IMR-90 (cell line): ENCODE measurements at regions not wholly inside any gene's neighbourhood (a gene's known extent, or its start where the extent isn't known, plus 50 kb on each side); places are given as distances from the start of the nearest gene placed in this dataset.

Source experiments
- ATAC-seq: fragments of 200-7000 bp; cut with Tn5 transposase; 2 replicates; pipeline ENCODE4 v1.9.1; 2020; ENCODE audit warnings: low read depth, mild to moderate bottlenecking, moderate library complexity
- BruUV-seq: library from RNA; stranded (reverse); fragments of 400-500 nt; replicated peaks from 2 replicates; lab custom pipeline; 2021; lab: Mats Ljungman, UMichigan
- CTCF ChIA-PET: fragments of 300-600 bp; formaldehyde crosslinking; extraction: SDS; loops from one replicate; lab custom pipeline; 2021; ENCODE audit warnings: antibody characterized with exemption; lab: Yijun Ruan, JAX
- POLR2A ChIA-PET: fragments of 300-600 bp; sonication (Branson Sonifier 250); formaldehyde crosslinking; loops from one replicate; lab custom pipeline; 2022; ENCODE audit warnings: antibody characterized with exemption; ENCODE audit not compliant: unreplicated experiment; lab: Charles Lee
- DNase-seq: peaks from one replicate; pipeline ENCODE4 v3.0.0; 2013
- H2AFZ ChIP-seq: replicated peaks from 2 replicates; pipeline ENCODE3; 2013; ENCODE audit warnings: low read length, mild to moderate bottlenecking; ENCODE audit not compliant: poor library complexity
- H2AK5ac ChIP-seq: 2 replicates; pipeline ENCODE4 v1.6.1; 2013; ENCODE audit warnings: low read depth, low read length, inconsistent platforms
- H2AK9ac ChIP-seq: replicated peaks from 2 replicates; pipeline ENCODE3; 2013; ENCODE audit warnings: mild to moderate bottlenecking, low read depth, low read length, moderate library complexity; ENCODE audit not compliant: poor library complexity
- H2BK120ac ChIP-seq: 2 replicates; pipeline ENCODE4 v1.6.1; 2013; ENCODE audit warnings: low read depth, low read length, inconsistent platforms
- H2BK15ac ChIP-seq: 3 replicates; pipeline ENCODE4 v1.6.1; 2013; ENCODE audit warnings: low read depth, low read length, inconsistent platforms
- H2BK20ac ChIP-seq: 2 replicates; pipeline ENCODE4 v1.6.1; 2013; ENCODE audit warnings: low read depth, mild to moderate bottlenecking, inconsistent platforms, low read length, moderate library complexity
- H2BK5ac ChIP-seq: 2 replicates; pipeline ENCODE4 v1.6.1; 2013; ENCODE audit warnings: mild to moderate bottlenecking, low read depth, low read length, inconsistent platforms; ENCODE audit not compliant: poor library complexity, severe bottlenecking
- H3K14ac ChIP-seq: replicated peaks from 2 replicates; pipeline ENCODE4 v1.6.1; 2013; ENCODE audit warnings: low read depth, low read length, inconsistent platforms
- H3K18ac ChIP-seq: 2 replicates; pipeline ENCODE4 v1.6.1; 2013; ENCODE audit warnings: low read depth, low read length, control low read depth
- H3K23ac ChIP-seq: 2 replicates; pipeline ENCODE4 v1.6.1; 2013; ENCODE audit warnings: low read depth, low read length, inconsistent platforms
- H3K27ac ChIP-seq: 2 replicates; pipeline ENCODE4 v1.5.1; 2013; ENCODE audit warnings: mild to moderate bottlenecking, control low read depth, low read length; ENCODE audit not compliant: insufficient read depth
- H3K27me3 ChIP-seq: 2 replicates; pipeline ENCODE4 v1.6.1; 2013; ENCODE audit warnings: low read length; ENCODE audit not compliant: control insufficient read depth, insufficient read depth
- H3K36me3 ChIP-seq: 2 replicates; pipeline ENCODE4 v1.6.1; 2013; ENCODE audit warnings: low read length, mixed read lengths; ENCODE audit not compliant: control insufficient read depth, insufficient read depth
- H3K4ac ChIP-seq: 2 replicates; pipeline ENCODE4 v1.6.1; 2013; ENCODE audit warnings: low read depth, low read length, inconsistent platforms
- H3K4me1 ChIP-seq: 2 replicates; pipeline ENCODE4 v1.6.1; 2013; ENCODE audit warnings: low read length, mixed read lengths; ENCODE audit not compliant: control insufficient read depth, insufficient read depth
- H3K4me2 ChIP-seq: 2 replicates; pipeline ENCODE4 v1.6.1; 2013; ENCODE audit warnings: low read depth, mild to moderate bottlenecking, control low read depth, low read length, moderate library complexity
- H3K4me3 ChIP-seq: 2 replicates; pipeline ENCODE4 v1.5.1; 2013; ENCODE audit warnings: low read depth, mild to moderate bottlenecking, control low read depth, low read length, moderate library complexity; ENCODE audit not compliant: insufficient read depth
- H3K56ac ChIP-seq: 2 replicates; pipeline ENCODE4 v1.6.1; 2013; ENCODE audit warnings: low read length, inconsistent platforms; ENCODE audit not compliant: insufficient read depth; ENCODE audit errors: extremely low read depth
- H3K79me1 ChIP-seq, 2 experiments: 2 replicates each; pipeline ENCODE4 v1.6.1; 2013; ENCODE audit warnings: low read length in 2 of 2, inconsistent platforms in 1 of 2, low read depth in 1 of 2
- H3K9ac ChIP-seq: 2 replicates; pipeline ENCODE4 v1.6.1; 2013; ENCODE audit warnings: low read depth, low read length, control low read depth
- H3K9me1 ChIP-seq: 2 replicates; pipeline ENCODE4 v1.6.1; 2013; ENCODE audit warnings: low read length, inconsistent platforms; ENCODE audit not compliant: insufficient read depth
- H3K9me3 ChIP-seq: 2 replicates; pipeline ENCODE4 v1.6.1; 2013; ENCODE audit warnings: low read length; ENCODE audit not compliant: control insufficient read depth, insufficient read depth
- H4K20me1 ChIP-seq: 2 replicates; pipeline ENCODE4 v1.6.1; 2013; ENCODE audit warnings: low read length, inconsistent platforms; ENCODE audit not compliant: insufficient read depth
- H4K5ac ChIP-seq: 2 replicates; pipeline ENCODE4 v1.6.1; 2013; ENCODE audit warnings: mild to moderate bottlenecking, low read depth, low read length, control low read depth
- H4K8ac ChIP-seq, 2 experiments: 2 replicates each; pipeline ENCODE4 v1.6.1; 2013; ENCODE audit warnings: low read depth in 2 of 2, low read length in 2 of 2, control low read depth in 1 of 2, inconsistent platforms in 1 of 2
- H4K91ac ChIP-seq: 2 replicates; pipeline ENCODE4 v1.6.1; 2013; ENCODE audit warnings: low read depth, low read length, inconsistent platforms; ENCODE audit not compliant: insufficient read depth
- BHLHE40 ChIP-seq: fragments of 150-350 bp; IDR thresholded peaks from 2 replicates; pipeline ENCODE4 v1.6.1; 2016; ENCODE audit warnings: mild to moderate bottlenecking, low read depth, low read length
- CEBPB ChIP-seq: IDR thresholded peaks from 2 replicates; pipeline ENCODE4 v1.6.1; 2012; ENCODE audit warnings: low read depth, low read length, improper control_type of control experiment
- CHD1 ChIP-seq: IDR thresholded peaks from 2 replicates; pipeline ENCODE4 v1.6.1; 2012; ENCODE audit warnings: low read depth, low read length, improper control_type of control experiment
- CTCF ChIP-seq: conservative IDR thresholded peaks from 2 replicates; pipeline ENCODE4 v1.5.1; 2012; ENCODE audit warnings: mild to moderate bottlenecking, low read depth, low read length, improper control_type of control experiment
- ELK1 ChIP-seq: fragments of 150-350 bp; IDR thresholded peaks from 2 replicates; pipeline ENCODE4 v1.6.1; 2016; ENCODE audit warnings: low read depth, mild to moderate bottlenecking, low read length, moderate library complexity, borderline replicate concordance
- FOS ChIP-seq: fragments of 150-350 bp; IDR thresholded peaks from 2 replicates; pipeline ENCODE4 v1.6.1; 2016; ENCODE audit warnings: low read depth, low read length
- MAFK ChIP-seq: IDR thresholded peaks from 2 replicates; pipeline ENCODE4 v1.6.1; 2012; ENCODE audit warnings: low read depth, low read length, improper control_type of control experiment
- MAZ ChIP-seq: IDR thresholded peaks from 2 replicates; pipeline ENCODE4 v1.6.1; 2012; ENCODE audit warnings: low read depth, mild to moderate bottlenecking, low read length, improper control_type of control experiment, moderate library complexity, borderline replicate concordance
- MXI1 ChIP-seq: IDR thresholded peaks from 2 replicates; pipeline ENCODE4 v1.6.1; 2012; ENCODE audit warnings: low read depth, mild to moderate bottlenecking, low read length, moderate library complexity, borderline replicate concordance
- NFE2L2 ChIP-seq: fragments of 150-350 bp; IDR thresholded peaks from 2 replicates; pipeline ENCODE4 v1.6.1; 2016; ENCODE audit warnings: low read depth, mild to moderate bottlenecking, low read length
- POLR2A ChIP-seq: IDR thresholded peaks from 2 replicates; pipeline ENCODE4 v1.6.1; 2012; ENCODE audit warnings: mild to moderate bottlenecking, low read depth, low read length
- RAD21 ChIP-seq: IDR thresholded peaks from 2 replicates; pipeline ENCODE4 v1.6.1; 2012; ENCODE audit warnings: low read length, improper control_type of control experiment
- RCOR1 ChIP-seq: IDR thresholded peaks from 2 replicates; pipeline ENCODE4 v1.6.1; 2012; ENCODE audit warnings: mild to moderate bottlenecking, low read length, improper control_type of control experiment; ENCODE audit not compliant: insufficient replicate concordance
- RFX5 ChIP-seq: IDR thresholded peaks from 2 replicates; pipeline ENCODE4 v1.8.0; 2012; ENCODE audit warnings: low read depth, mild to moderate bottlenecking, low read length, moderate library complexity
- SMC3 ChIP-seq: fragments of 150-350 bp; IDR thresholded peaks from 2 replicates; pipeline ENCODE4 v1.6.1; 2016; ENCODE audit warnings: low read depth, mild to moderate bottlenecking, antibody characterized with exemption, low read length, moderate library complexity
- USF2 ChIP-seq: fragments of 150-350 bp; IDR thresholded peaks from 2 replicates; pipeline ENCODE4 v1.6.1; 2017; ENCODE audit warnings: mild to moderate bottlenecking, antibody characterized with exemption, low read length, low read depth
- WGBS, 2 experiments: methylation state at CpG; one replicate each; pipeline versions ENCODE4 v1.1.5 to v1.1.7; 2013; ENCODE audit warnings: missing lambda C conversion rate in 2 of 2; ENCODE audit not compliant: insufficient read length in 1 of 2; ENCODE audit errors: extremely low coverage in 2 of 2; 5-methylcytosine and 5-hydroxymethylcytosine counted together
- dilution Hi-C: fragments of 300-500 bp; cut with HindIII; formaldehyde crosslinking; loops from one replicate; pipeline ENCODE4 v1.14.3; 2018; ENCODE audit warnings: low sequenced_read_pairs; ENCODE audit not compliant: unreplicated experiment
- in situ Hi-C: fragments of 300-500 bp; cut with MboI; formaldehyde crosslinking; loops from 3 replicates; pipeline ENCODE4 v1.14.3; 2019; ENCODE audit warnings: low sequenced_read_pairs, inconsistent platforms, mixed read lengths
- intact Hi-C: fragments of 100-400 bp; cut with micrococcal nuclease; formaldehyde crosslinking; loops from 2 replicates; pipeline ENCODE4 v1.10.0; 2022

- H3K79me1 ChIP-seq = no peaks in the 10 kb centered on the region
- H3K4me3 ChIP-seq = no peak overlapping the region
- no peaks in the 10 kb centered on the region for H3K4me1 ChIP-seq
- H3K27ac ChIP-seq = no peak overlapping the region
- no peaks in the 10 kb centered on the region for H3K9me1 ChIP-seq
- no peak overlapping the region for H3K56ac ChIP-seq
- no peak overlapping the region for H2BK20ac ChIP-seq
- H2BK15ac ChIP-seq = no peak overlapping the region
- WGBS, 2 experiments = no CpG with 5 or more reads among the region's 1 CpG
- ChIA-PET CTCF (no interaction called here), POLR2A (no interaction called here)
- H2BK5ac ChIP-seq = no peak overlapping the region
- H2BK120ac ChIP-seq = no peak overlapping the region
- H3K36me3 ChIP-seq = no peaks in the 10 kb centered on the region
- H3K18ac ChIP-seq = no peak overlapping the region
- no peak overlapping the region for H3K14ac ChIP-seq
- no peak overlapping the region for H2AK9ac ChIP-seq
- in situ Hi-C loops (no loop called here), intact Hi-C loops (no loop called here), dilution Hi-C loops (no loop called here)
- no peak overlapping the region for H2AFZ ChIP-seq
- no peak for TF ChIP-seq RCOR1
- TF ChIP-seq NFE2L2 = no peak
- TF ChIP-seq SMC3 = no peak
- TF ChIP-seq FOS = no peak
- no peak for TF ChIP-seq USF2
- TF ChIP-seq POLR2A = no peak
- TF ChIP-seq CHD1 = no peak
- TF ChIP-seq ELK1 = no peak
- TF ChIP-seq CTCF = no peak
- no peak for TF ChIP-seq CEBPB
- no peak for TF ChIP-seq MXI1
- no peak for TF ChIP-seq BHLHE40
- TF ChIP-seq MAZ = no peak
- TF ChIP-seq RFX5 = no peak
- no peak for TF ChIP-seq MAFK
- no peak for TF ChIP-seq RAD21
- no peak overlapping the region for H4K8ac ChIP-seq
- H3K4me2 ChIP-seq = no peak overlapping the region
- H3K9me3 ChIP-seq = peaks cover 12% of the 10 kb centered on the region
- H4K20me1 ChIP-seq = no peaks in the 10 kb centered on the region
- no peak overlapping the region for H2AK5ac ChIP-seq
- no TSS peak for BruUV-seq
- H3K23ac ChIP-seq = no peak overlapping the region
- ATAC-seq (no peak), DNase-seq (no peak)
- H3K9ac ChIP-seq = no peak overlapping the region
- no peak overlapping the region for H4K91ac ChIP-seq
- H3K27me3 ChIP-seq = no peaks in the 10 kb centered on the region
- H3K4ac ChIP-seq = no peak overlapping the region
- H4K5ac ChIP-seq = no peak overlapping the region
Observed at GRCh38 chr3:557972-558371, 361.4 kb downstream of the CHL1 start.
